OCI-LY7 (cell line): ENCODE measurements at regions not wholly inside any gene's neighbourhood (a gene's known extent, or its start where the extent isn't known, plus 50 kb on each side); places are given as distances from the start of the nearest gene placed in this dataset.

ENCODE experiments used
- EZH2phosphoT487 ChIP-seq: fragments of 200-600 bp; sonication (generic); IDR thresholded peaks from 2 replicates; pipeline ENCODE4 v1.6.1; 2018; ENCODE audit warnings: low read depth, borderline replicate concordance, mild to moderate bottlenecking, mixed run types, antibody characterized with exemption, low read length, moderate library complexity, mixed read lengths
- TF ChIP-seq, protein P1 (sequence below): fragments of 200-600 bp; sonication (generic); conservative IDR thresholded peaks from 2 replicates; pipeline ENCODE4 v1.5.1; 2014; ENCODE audit warnings: mild to moderate bottlenecking, antibody characterized with exemption, low read length, moderate library complexity, mixed read lengths

GRCh38 chr3:31355807-31356206 lies 176.9 kb upstream of the STT3B start:
- TF ChIP-seq, protein P1, sequence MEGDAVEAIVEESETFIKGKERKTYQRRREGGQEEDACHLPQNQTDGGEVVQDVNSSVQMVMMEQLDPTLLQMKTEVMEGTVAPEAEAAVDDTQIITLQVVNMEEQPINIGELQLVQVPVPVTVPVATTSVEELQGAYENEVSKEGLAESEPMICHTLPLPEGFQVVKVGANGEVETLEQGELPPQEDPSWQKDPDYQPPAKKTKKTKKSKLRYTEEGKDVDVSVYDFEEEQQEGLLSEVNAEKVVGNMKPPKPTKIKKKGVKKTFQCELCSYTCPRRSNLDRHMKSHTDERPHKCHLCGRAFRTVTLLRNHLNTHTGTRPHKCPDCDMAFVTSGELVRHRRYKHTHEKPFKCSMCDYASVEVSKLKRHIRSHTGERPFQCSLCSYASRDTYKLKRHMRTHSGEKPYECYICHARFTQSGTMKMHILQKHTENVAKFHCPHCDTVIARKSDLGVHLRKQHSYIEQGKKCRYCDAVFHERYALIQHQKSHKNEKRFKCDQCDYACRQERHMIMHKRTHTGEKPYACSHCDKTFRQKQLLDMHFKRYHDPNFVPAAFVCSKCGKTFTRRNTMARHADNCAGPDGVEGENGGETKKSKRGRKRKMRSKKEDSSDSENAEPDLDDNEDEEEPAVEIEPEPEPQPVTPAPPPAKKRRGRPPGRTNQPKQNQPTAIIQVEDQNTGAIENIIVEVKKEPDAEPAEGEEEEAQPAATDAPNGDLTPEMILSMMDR = no peak
- TF ChIP-seq EZH2phosphoT487 = no peak
